WERI-Rb-1 (cell line): ENCODE measurements at regions not wholly inside any gene's neighbourhood (a gene's known extent, or its start where the extent isn't known, plus 50 kb on each side); places are given as distances from the start of the nearest gene placed in this dataset.

ENCODE experiments used
- DNase-seq: peaks from one replicate; pipeline ENCODE4 v3.0.0-alpha.2; 2020
- H3K27ac ChIP-seq: fragments of 250-450 bp; sonication (Bioruptor Pico); 2 replicates; pipeline ENCODE4 v1.5.1; 2020; ENCODE audit warnings: mild to moderate bottlenecking, moderate library complexity
- H3K27me3 ChIP-seq: fragments of 250-450 bp; sonication (Bioruptor Pico); 2 replicates; pipeline ENCODE4 v1.5.1; 2021; ENCODE audit warnings: mild to moderate bottlenecking, low read depth, moderate library complexity; ENCODE audit not compliant: insufficient read depth, severe bottlenecking
- H3K36me3 ChIP-seq: fragments of 250-450 bp; sonication (Bioruptor Pico); 2 replicates; pipeline ENCODE4 v1.5.1; 2020; ENCODE audit warnings: mild to moderate bottlenecking, moderate library complexity
- H3K4me3 ChIP-seq: 2 replicates; pipeline ENCODE4 v1.5.1; 2011; ENCODE audit warnings: low read depth, mild to moderate bottlenecking, control low read depth, low read length
- H3K9me3 ChIP-seq: fragments of 250-450 bp; sonication (Bioruptor Pico); 2 replicates; pipeline ENCODE4 v1.5.1; 2021; ENCODE audit warnings: mild to moderate bottlenecking, moderate library complexity; ENCODE audit not compliant: severe bottlenecking
- CTCF ChIP-seq: IDR thresholded peaks from 2 replicates; pipeline ENCODE4 v1.5.1; 2011; ENCODE audit warnings: low read depth, mild to moderate bottlenecking, control low read depth, inconsistent platforms, low read length

- Histone ChIP-seq H3K27ac (no peak overlapping the region), H3K27me3 (peaks cover 17% of the 10 kb centered on the region), H3K9me3 (no peaks in the 10 kb centered on the region), H3K36me3 (no peaks in the 10 kb centered on the region), H3K4me3 (no peak overlapping the region)
- peak; percentile 13 for DNase-seq
- peak; percentile 53 for TF ChIP-seq CTCF
These were observed 1577.0 kb downstream of the NCAM2 start for GRCh38 chr21:22575165-22575584.

GRCh38 chr21:22579741-22580140, 1581.5 kb downstream of the NCAM2 start:
- Histone ChIP-seq H3K27ac (no peak overlapping the region), H3K4me3 (no peak overlapping the region), H3K9me3 (no peaks in the 10 kb centered on the region), H3K27me3 (peaks cover 25% of the 10 kb centered on the region), H3K36me3 (no peaks in the 10 kb centered on the region)
- DNase-seq, result no peak
- TF ChIP-seq CTCF, result no peak

GRCh38 chr21:22582026-22582425, 1583.8 kb downstream of the NCAM2 start:
- Histone ChIP-seq H3K4me3 (no peak overlapping the region), H3K27me3 (peaks cover 38% of the 10 kb centered on the region), H3K27ac (no peak overlapping the region), H3K36me3 (no peaks in the 10 kb centered on the region), H3K9me3 (no peaks in the 10 kb centered on the region)
- no peak for DNase-seq
- TF ChIP-seq CTCF, result no peak

- H3K4me3 ChIP-seq, result no peak overlapping the region
- H3K27me3 ChIP-seq, result peaks cover 42% of the 10 kb centered on the region
- no peak for TF ChIP-seq CTCF
- H3K9me3 ChIP-seq, result no peaks in the 10 kb centered on the region
- H3K27ac ChIP-seq, result no peak overlapping the region
- H3K36me3 ChIP-seq, result no peaks in the 10 kb centered on the region
- no peak for DNase-seq
These were observed 1586.1 kb downstream of the NCAM2 start for GRCh38 chr21:22584308-22584707.

- TF ChIP-seq CTCF, result no peak
- DNase-seq, result no peak
- no peak overlapping the region for H3K27ac ChIP-seq
- H3K9me3 ChIP-seq, result no peaks in the 10 kb centered on the region
- no peaks in the 10 kb centered on the region for H3K36me3 ChIP-seq
- no peak overlapping the region for H3K4me3 ChIP-seq
- H3K27me3 ChIP-seq, result peaks cover 51% of the 10 kb centered on the region
These were observed 1587.3 kb downstream of the NCAM2 start for GRCh38 chr21:22585558-22585957.

- no peak for TF ChIP-seq CTCF
- no peaks in the 10 kb centered on the region for H3K36me3 ChIP-seq
- no peak overlapping the region for H3K4me3 ChIP-seq
- no peak overlapping the region for H3K27ac ChIP-seq
- H3K27me3 ChIP-seq, result peaks cover 45% of the 10 kb centered on the region
- no peak for DNase-seq
- peaks cover 7% of the 10 kb centered on the region for H3K9me3 ChIP-seq
These were observed 1599.5 kb downstream of the NCAM2 start for GRCh38 chr21:22597660-22598255.
